Adipocyte (in vitro differentiated cells): ENCODE measurements at regions not wholly inside any gene's neighbourhood (a gene's known extent, or its start where the extent isn't known, plus 50 kb on each side); places are given as distances from the start of the nearest gene placed in this dataset.

ENCODE experiments used
- DNase-seq: peaks from one replicate; pipeline ENCODE4 v3.0.0-alpha.2; 2015; ENCODE audit warnings: low read depth
- H3K27me3 ChIP-seq: replicated peaks from 2 replicates; pipeline ENCODE4 v1.7.0; 2013; ENCODE audit warnings: mild to moderate bottlenecking, low read length, moderate library complexity; ENCODE audit not compliant: control insufficient read depth, insufficient read depth
- H3K36me3 ChIP-seq: 2 replicates; pipeline ENCODE4 v1.7.0; 2013; ENCODE audit warnings: low read length, mild to moderate bottlenecking, moderate library complexity; ENCODE audit not compliant: control insufficient read depth, insufficient read depth, severe bottlenecking
- H3K4me1 ChIP-seq: 2 replicates; pipeline ENCODE4 v1.7.0; 2013; ENCODE audit warnings: mild to moderate bottlenecking, low read length, moderate library complexity; ENCODE audit not compliant: control insufficient read depth, insufficient read depth
- H3K4me3 ChIP-seq: 2 replicates; pipeline ENCODE4 v1.7.0; 2013; ENCODE audit warnings: mild to moderate bottlenecking, low read length, moderate library complexity
- H3K9ac ChIP-seq: 2 replicates; pipeline ENCODE4 v1.7.0; 2013; ENCODE audit warnings: mild to moderate bottlenecking, low read length, moderate library complexity
- H3K9me3 ChIP-seq: 2 replicates; pipeline ENCODE4 v1.7.0; 2013; ENCODE audit warnings: mild to moderate bottlenecking, low read length, moderate library complexity; ENCODE audit not compliant: control insufficient read depth

- peak overlapping the region; percentile 49 for H3K4me3 ChIP-seq
- H3K9ac ChIP-seq: peak overlapping the region; percentile 67
- peaks cover 3% of the 10 kb centered on the region for H3K27me3 ChIP-seq
- no peak for DNase-seq
- no peaks in the 10 kb centered on the region for H3K9me3 ChIP-seq
- peaks cover 30% of the 10 kb centered on the region for H3K4me1 ChIP-seq
- H3K36me3 ChIP-seq: no peaks in the 10 kb centered on the region
Observed at GRCh38 chr20:11143481-11143880, 469.7 kb upstream of the JAG1 start.

- Histone ChIP-seq H3K4me3 (peak overlapping the region; percentile 49), H3K27me3 (no peaks in the 10 kb centered on the region), H3K9ac (peak overlapping the region; percentile 67), H3K36me3 (no peaks in the 10 kb centered on the region), H3K4me1 (peaks cover 30% of the 10 kb centered on the region), H3K9me3 (no peaks in the 10 kb centered on the region)
- peak; percentile 24 for DNase-seq
Observed at GRCh38 chr20:11144114-11144950, 470.5 kb upstream of the JAG1 start.

- Histone ChIP-seq H3K4me3 (no peak overlapping the region), H3K9ac (no peak overlapping the region), H3K27me3 (no peaks in the 10 kb centered on the region), H3K9me3 (peaks cover 4% of the 10 kb centered on the region), H3K4me1 (peaks cover 21% of the 10 kb centered on the region), H3K36me3 (no peaks in the 10 kb centered on the region)
- DNase-seq: no peak
Observed at GRCh38 chr20:11145616-11146015, 471.8 kb upstream of the JAG1 start.

GRCh38 chr20:11153819-11154218, 480.0 kb upstream of the JAG1 start:
- Histone ChIP-seq H3K27me3 (no peaks in the 10 kb centered on the region), H3K4me3 (no peak overlapping the region), H3K9ac (no peak overlapping the region), H3K9me3 (peaks cover 6% of the 10 kb centered on the region), H3K4me1 (no peaks in the 10 kb centered on the region), H3K36me3 (no peaks in the 10 kb centered on the region)
- peak; percentile 74 for DNase-seq

- no peak overlapping the region for H3K9ac ChIP-seq
- no peaks in the 10 kb centered on the region for H3K27me3 ChIP-seq
- no peaks in the 10 kb centered on the region for H3K36me3 ChIP-seq
- no peak for DNase-seq
- H3K4me3 ChIP-seq: no peak overlapping the region
- H3K9me3 ChIP-seq: peaks cover 6% of the 10 kb centered on the region
- peaks cover 6% of the 10 kb centered on the region for H3K4me1 ChIP-seq
Observed at GRCh38 chr20:11155156-11155756, 481.5 kb upstream of the JAG1 start.

GRCh38 chr20:11156922-11157321, 483.1 kb upstream of the JAG1 start:
- no peak for DNase-seq
- no peaks in the 10 kb centered on the region for H3K27me3 ChIP-seq
- no peaks in the 10 kb centered on the region for H3K36me3 ChIP-seq

GRCh38 chr20:11158146-11158545, 484.3 kb upstream of the JAG1 start:
- Histone ChIP-seq H3K4me1 (peaks cover 6% of the 10 kb centered on the region), H3K27me3 (no peaks in the 10 kb centered on the region), H3K36me3 (no peaks in the 10 kb centered on the region), H3K4me3 (no peak overlapping the region), H3K9me3 (no peaks in the 10 kb centered on the region), H3K9ac (no peak overlapping the region)
- no peak for DNase-seq

More at GRCh38 chr20:11156922-11157321, 483.1 kb upstream of the JAG1 start:
- no peak overlapping the region for H3K9ac ChIP-seq
- no peaks in the 10 kb centered on the region for H3K9me3 ChIP-seq
- H3K4me3 ChIP-seq: no peak overlapping the region
- H3K4me1 ChIP-seq: peaks cover 6% of the 10 kb centered on the region

- Histone ChIP-seq H3K9ac (no peak overlapping the region), H3K9me3 (no peaks in the 10 kb centered on the region), H3K4me3 (no peak overlapping the region), H3K36me3 (no peaks in the 10 kb centered on the region), H3K27me3 (no peaks in the 10 kb centered on the region), H3K4me1 (peaks cover 6% of the 10 kb centered on the region)
- no peak for DNase-seq
Observed at GRCh38 chr20:11158589-11158988, 484.8 kb upstream of the JAG1 start.

- peak; percentile 53 for DNase-seq
- Histone ChIP-seq H3K36me3 (no peaks in the 10 kb centered on the region), H3K4me1 (peaks cover 6% of the 10 kb centered on the region), H3K27me3 (no peaks in the 10 kb centered on the region), H3K4me3 (no peak overlapping the region), H3K9me3 (no peaks in the 10 kb centered on the region), H3K9ac (no peak overlapping the region)
Observed at GRCh38 chr20:11159728-11160127, 485.9 kb upstream of the JAG1 start.

- no peaks in the 10 kb centered on the region for H3K9me3 ChIP-seq
- H3K4me1 ChIP-seq: peaks cover 6% of the 10 kb centered on the region
- no peaks in the 10 kb centered on the region for H3K27me3 ChIP-seq
- no peak for DNase-seq
- no peak overlapping the region for H3K4me3 ChIP-seq
- no peak overlapping the region for H3K9ac ChIP-seq
- no peaks in the 10 kb centered on the region for H3K36me3 ChIP-seq
Observed at GRCh38 chr20:11162026-11162775, 488.4 kb upstream of the JAG1 start.

- no peaks in the 10 kb centered on the region for H3K36me3 ChIP-seq
- H3K4me1 ChIP-seq: peaks cover 8% of the 10 kb centered on the region
- no peak overlapping the region for H3K9ac ChIP-seq
- no peak overlapping the region for H3K4me3 ChIP-seq
- no peaks in the 10 kb centered on the region for H3K27me3 ChIP-seq
- DNase-seq: no peak
- no peaks in the 10 kb centered on the region for H3K9me3 ChIP-seq
Observed at GRCh38 chr20:11165789-11166188, 492.0 kb upstream of the JAG1 start.
